ENCODE measurements at regions not wholly inside any gene's neighbourhood (a gene's known extent, or its start where the extent isn't known, plus 50 kb on each side); places are given as distances from the start of the nearest gene placed in this dataset.
"Not testable (repeated sequence)": the region's sequence is repeated elsewhere in the genome, so short reads cannot be mapped to it uniquely, and the experiment has no call there.

- not testable (repeated sequence) for H3K4me3 Mint-ChIP-seq; H2AFZ ChIP-seq (ENCODE audit: low read length); H3K23ac ChIP-seq (ENCODE audit: insufficient read length, low read depth, low read length); H2BK12ac ChIP-seq (ENCODE audit: insufficient read length, low read depth, low read length); H2BK5ac ChIP-seq (ENCODE audit: insufficient read length, low read length); H3K14ac ChIP-seq (ENCODE audit: insufficient read depth, low read length); H3K27ac Mint-ChIP-seq; H4K20me1 ChIP-seq (ENCODE audit: control insufficient read depth, insufficient read depth, insufficient read length); H3K79me1 ChIP-seq (ENCODE audit: insufficient read depth, low read depth, low read length, poor library complexity, severe bottlenecking); H4K5ac ChIP-seq (ENCODE audit: insufficient read length, low read depth, low read length); H3K4me2 ChIP-seq (ENCODE audit: insufficient read depth, insufficient read length, low read length); H2AK5ac ChIP-seq (ENCODE audit: insufficient read length, low read length); H3K27me3 Mint-ChIP-seq (ENCODE audit: low read depth); H3K23me2 ChIP-seq (ENCODE audit: insufficient read length, low read depth, low read length, poor library complexity, severe bottlenecking); H3K9me3 ChIP-seq (ENCODE audit: control insufficient read depth, low read depth, low read length); H2BK20ac ChIP-seq (ENCODE audit: low read depth, low read length, poor library complexity, severe bottlenecking); H2BK120ac ChIP-seq (ENCODE audit: low read depth, low read length, poor library complexity, severe bottlenecking); H3K9ac ChIP-seq (ENCODE audit: extremely low read depth, insufficient read length, low read length); H3K4me1 Mint-ChIP-seq; H3K4ac ChIP-seq (ENCODE audit: low read depth, low read length); H3T11ph ChIP-seq (ENCODE audit: low read length); H3K4me1 ChIP-seq (ENCODE audit: insufficient read depth, low read length); H3K79me2 ChIP-seq (ENCODE audit: insufficient read depth, low read length); H3K27ac ChIP-seq (ENCODE audit: insufficient read length, low read depth, low read length); H3K56ac ChIP-seq (ENCODE audit: insufficient read length, low read depth, low read length); DNase-seq; H3K27me3 ChIP-seq (ENCODE audit: insufficient read depth, low read length); H4K8ac ChIP-seq (replicated peaks; ENCODE audit: insufficient read length, low read depth, low read length); H2BK15ac ChIP-seq (ENCODE audit: low read depth, low read length); H4K91ac ChIP-seq (ENCODE audit: insufficient read length, low read depth, low read length); H3K18ac ChIP-seq (ENCODE audit: insufficient read length, low read depth, low read length)
- TF ChIP-seq CTCF (conservative IDR thresholded peaks at IDR 0.05) = peak; percentile 49; the same call in 2 of the 3 replicates
- H3K36me3 Mint-ChIP-seq (ENCODE audit: insufficient read depth in 1 of 3, low read depth in 3 of 3) = peaks cover 15 to 23% (median 16%) of the 10 kb centered on the region in 3 experiments
- peaks cover 24 to 37% of the 10 kb centered on the region in 2 experiments for H3K9me3 Mint-ChIP-seq
Observed at GRCh38 chr6:60639185-60639584, 1646.8 kb downstream of the KHDRBS2 start.
